HG03108 (cell line): ENCODE measurements at regions not wholly inside any gene's neighbourhood (a gene's known extent, or its start where the extent isn't known, plus 50 kb on each side); places are given as distances from the start of the nearest gene placed in this dataset.
"Not testable (repeated sequence)": the region's sequence is repeated elsewhere in the genome, so short reads cannot be mapped to it uniquely, and the experiment has no call there.

ENCODE experiments used
- ATAC-seq: cut with Tn5 transposase; IDR thresholded peaks from one replicate; pipeline ENCODE4 v1.9.1; 2021; ENCODE audit warnings: moderate library complexity; ENCODE audit not compliant: unreplicated experiment

GRCh38 chr3:81829272-81829671, 67.8 kb upstream of the GBE1 start:
- not testable (repeated sequence) for ATAC-seq

- ATAC-seq, result peak; percentile 92
These were observed 62.5 kb upstream of the GBE1 start for GRCh38 chr3:81823882-81824395.

DNA sequence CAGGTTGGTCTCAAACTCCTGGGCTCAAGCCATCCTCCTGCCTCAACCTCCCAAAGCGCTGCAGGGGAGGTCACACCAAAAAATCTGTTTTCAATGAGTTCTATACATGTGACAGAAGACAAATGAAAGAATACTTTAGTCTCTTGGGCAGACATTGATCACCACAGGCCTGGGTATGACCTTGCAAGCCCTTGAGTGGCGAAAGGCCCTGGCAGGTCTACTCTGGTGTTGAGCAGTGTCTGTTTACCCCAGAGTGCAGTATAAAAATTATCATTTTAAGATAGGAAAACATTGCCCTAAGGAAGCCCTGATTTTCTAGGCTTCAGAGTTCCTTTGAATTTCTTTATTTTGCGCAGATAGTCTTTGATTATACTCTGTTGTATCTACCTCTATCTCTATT, 61.6 kb upstream of the GBE1 start:
- no peak for ATAC-seq

DNA sequence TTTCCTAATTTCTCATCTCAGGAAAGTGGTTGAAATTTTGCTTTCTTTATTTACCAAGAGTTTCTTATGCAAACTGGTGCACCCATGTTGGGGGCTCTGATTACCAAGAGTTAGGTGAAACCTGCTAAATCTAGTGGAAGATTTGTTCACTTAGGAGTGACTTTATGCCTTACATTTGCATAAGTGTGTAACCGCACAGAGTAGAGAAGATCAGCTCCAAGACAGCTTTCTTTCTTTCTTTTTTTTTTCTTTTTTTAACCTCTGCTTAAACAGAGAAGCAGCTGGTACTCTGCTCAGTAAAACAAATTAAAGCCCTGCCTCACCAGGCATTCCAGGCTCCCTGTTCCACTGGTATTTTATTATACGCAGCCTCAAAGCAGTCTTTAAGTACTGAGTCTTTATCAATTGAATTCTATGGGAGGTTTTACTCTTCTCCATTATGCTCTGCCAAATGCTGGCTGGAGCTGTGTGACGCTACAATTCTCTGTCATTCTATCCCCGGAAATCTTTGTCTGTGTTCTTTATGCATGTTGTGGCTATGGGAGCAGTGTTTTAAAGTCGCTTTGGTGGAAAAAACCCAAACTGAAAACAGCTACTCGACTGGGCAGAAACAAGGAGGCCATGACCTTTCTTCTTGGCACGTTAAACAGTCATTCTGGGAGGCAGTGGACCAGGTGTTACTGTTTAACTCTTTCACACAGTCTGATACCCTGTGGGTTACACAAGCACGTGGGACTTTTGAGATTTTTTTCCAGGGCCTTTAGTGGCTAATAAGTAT, 55.2 kb upstream of the GBE1 start:
- ATAC-seq, result peak; percentile 99

DNA sequence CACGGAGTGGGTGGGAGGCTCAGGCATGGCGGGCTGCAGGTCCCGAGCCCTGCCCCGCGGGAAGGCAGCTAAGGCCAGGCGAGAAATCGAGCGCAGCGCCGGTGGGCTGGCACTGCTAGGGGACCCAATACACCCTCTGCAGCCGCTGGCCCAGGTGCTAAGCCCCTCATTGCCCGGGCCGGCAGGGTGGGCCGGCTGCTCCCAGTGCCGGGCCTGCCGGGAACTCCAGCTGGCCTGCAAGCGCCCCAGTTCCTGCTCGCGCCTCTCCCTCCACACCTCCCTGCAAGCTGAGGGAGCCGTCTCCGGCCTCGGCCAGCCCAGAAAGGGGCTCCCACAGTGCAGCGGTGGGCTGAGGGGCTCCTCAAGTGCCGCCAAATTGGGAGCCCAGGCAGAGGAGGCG, 50.7 kb upstream of the GBE1 start:
- ATAC-seq, result not testable (repeated sequence)
